ENCODE measurements at regions not wholly inside any gene's neighbourhood (a gene's known extent, or its start where the extent isn't known, plus 50 kb on each side); places are given as distances from the start of the nearest gene placed in this dataset.

DNA sequence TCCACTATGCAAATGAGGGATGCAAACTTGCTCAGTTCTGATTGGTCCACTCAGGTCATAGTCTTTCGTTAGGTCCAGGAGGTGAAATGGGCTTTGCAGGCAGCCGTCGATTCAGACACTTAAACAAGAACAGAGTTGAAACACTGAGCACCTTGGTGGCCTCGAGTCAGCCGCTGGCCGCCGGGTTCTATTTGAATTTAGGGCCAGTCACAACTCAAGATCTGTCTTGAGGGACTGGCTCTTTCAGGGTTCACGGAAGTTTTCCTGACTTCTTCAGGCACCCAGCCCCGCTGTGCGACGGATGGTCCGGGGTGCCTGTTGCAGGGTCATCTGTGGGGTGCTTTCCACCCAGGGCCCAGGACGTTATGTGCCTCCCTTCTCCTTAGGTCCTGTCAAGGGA is 412.8 kb upstream of the IRX4 start:
- TF ChIP-seq, protein P1, sequence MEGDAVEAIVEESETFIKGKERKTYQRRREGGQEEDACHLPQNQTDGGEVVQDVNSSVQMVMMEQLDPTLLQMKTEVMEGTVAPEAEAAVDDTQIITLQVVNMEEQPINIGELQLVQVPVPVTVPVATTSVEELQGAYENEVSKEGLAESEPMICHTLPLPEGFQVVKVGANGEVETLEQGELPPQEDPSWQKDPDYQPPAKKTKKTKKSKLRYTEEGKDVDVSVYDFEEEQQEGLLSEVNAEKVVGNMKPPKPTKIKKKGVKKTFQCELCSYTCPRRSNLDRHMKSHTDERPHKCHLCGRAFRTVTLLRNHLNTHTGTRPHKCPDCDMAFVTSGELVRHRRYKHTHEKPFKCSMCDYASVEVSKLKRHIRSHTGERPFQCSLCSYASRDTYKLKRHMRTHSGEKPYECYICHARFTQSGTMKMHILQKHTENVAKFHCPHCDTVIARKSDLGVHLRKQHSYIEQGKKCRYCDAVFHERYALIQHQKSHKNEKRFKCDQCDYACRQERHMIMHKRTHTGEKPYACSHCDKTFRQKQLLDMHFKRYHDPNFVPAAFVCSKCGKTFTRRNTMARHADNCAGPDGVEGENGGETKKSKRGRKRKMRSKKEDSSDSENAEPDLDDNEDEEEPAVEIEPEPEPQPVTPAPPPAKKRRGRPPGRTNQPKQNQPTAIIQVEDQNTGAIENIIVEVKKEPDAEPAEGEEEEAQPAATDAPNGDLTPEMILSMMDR (IDR thresholded peaks at IDR 0.05; ENCODE audit: insufficient read depth, low read depth, low read length) = no peak
- TF ChIP-seq EZH2 (IDR thresholded peaks at IDR 0.05; ENCODE audit: insufficient read depth, low read length) = no peak

Measured in astrocyte (in vitro differentiated cells and primary cell).